GM12878 (cell line): ENCODE measurements at regions not wholly inside any gene's neighbourhood (a gene's known extent, or its start where the extent isn't known, plus 50 kb on each side); places are given as distances from the start of the nearest gene placed in this dataset.

ENCODE experiments used
- ATAC-seq: fragments of 200-7000 bp; cut with Tn5 transposase; 3 replicates; pipeline ENCODE4 v1.9.1; 2020; ENCODE audit warnings: mild to moderate bottlenecking, moderate library complexity
- BruUV-seq: library from RNA; stranded (reverse); fragments of 400-500 nt; replicated peaks from 2 replicates; lab custom pipeline; 2021; lab: Mats Ljungman, UMichigan
- CTCF ChIA-PET: fragments of 300-600 bp; sonication (Branson Sonifier 250); formaldehyde crosslinking; extraction: SDS; loops from one replicate; lab custom pipeline; 2021; ENCODE audit warnings: inconsistent platforms; lab: Yijun Ruan, JAX
- POLR2A ChIA-PET: fragments of 350-600 bp; formaldehyde crosslinking; extraction: SDS; loops from one replicate; lab custom pipeline; 2021; ENCODE audit warnings: inconsistent platforms; lab: Charles Lee
- RAD21 ChIA-PET: fragments of 300-600 bp; sonication (Branson Sonifier 250); formaldehyde crosslinking; loops from one replicate; lab custom pipeline; 2023; ENCODE audit warnings: antibody characterized with exemption; ENCODE audit not compliant: unreplicated experiment; lab: Charles Lee
- SMC1A ChIA-PET: fragments of 300-600 bp; sonication (Branson Sonifier 250); formaldehyde crosslinking; loops from one replicate; lab custom pipeline; 2023; ENCODE audit not compliant: unreplicated experiment, uncharacterized antibody; lab: Charles Lee
- DNase-seq: peaks from one replicate; pipeline ENCODE4 v3.0.0-alpha.2; 2011; ENCODE audit warnings: low read depth, low spot score
- FAIRE-seq: peaks from 3 replicates; lab custom pipeline; 2011; peaks lifted over from hg19 to GRCh38; lab: Jason Lieb, UNC
- H2AFZ ChIP-seq: 2 replicates; pipeline ENCODE4 v1.6.0; 2011; ENCODE audit warnings: low read depth, low read length, control low read depth; ENCODE audit not compliant: control insufficient read depth
- H3K27ac ChIP-seq: 2 replicates; pipeline ENCODE4 v1.5.1; 2011; ENCODE audit warnings: control low read depth; ENCODE audit not compliant: control insufficient read depth, insufficient read depth
- H3K27me3 ChIP-seq, 2 experiments: replicated peaks in 1 of 2; 2 replicates each; pipeline versions ENCODE4 v1.6.0 to v1.6.1; 2011; ENCODE audit warnings: low read length in 1 of 2; ENCODE audit not compliant: control insufficient read depth in 2 of 2, insufficient read depth in 2 of 2
- H3K36me3 ChIP-seq, 2 experiments: 2 replicates each; pipeline ENCODE4 v1.5.1; 2011; ENCODE audit warnings: low read length in 1 of 2; ENCODE audit not compliant: control insufficient read depth in 2 of 2, insufficient read depth in 2 of 2
- H3K4me1 ChIP-seq: 2 replicates; pipeline ENCODE4 v1.6.1; 2011; ENCODE audit warnings: mild to moderate bottlenecking, low read length, moderate library complexity, mixed read lengths; ENCODE audit not compliant: control insufficient read depth, insufficient read depth
- H3K4me2 ChIP-seq: 2 replicates; pipeline ENCODE4 v1.6.0; 2011; ENCODE audit warnings: control low read depth; ENCODE audit not compliant: control insufficient read depth, insufficient read depth
- H3K4me3 ChIP-seq: fragments of 200-600 bp; sonication (generic); 2 replicates; pipeline ENCODE4 v1.5.1; 2016
- H3K79me2 ChIP-seq: 2 replicates; pipeline ENCODE4 v1.6.0; 2011; ENCODE audit warnings: low read length; ENCODE audit not compliant: control insufficient read depth, insufficient read depth
- H3K9ac ChIP-seq: 2 replicates; pipeline ENCODE4 v1.8.0; 2011; ENCODE audit warnings: low read length, control low read depth, mixed read lengths; ENCODE audit not compliant: control insufficient read depth, insufficient read depth
- H3K9me3 ChIP-seq: replicated peaks from 3 replicates; pipeline ENCODE4 v1.5.1; 2011; ENCODE audit warnings: mild to moderate bottlenecking, low read length; ENCODE audit not compliant: control insufficient read depth, insufficient read depth
- H4K20me1 ChIP-seq: 2 replicates; pipeline ENCODE4 v1.6.0; 2011; ENCODE audit not compliant: control insufficient read depth, insufficient read depth
- ASH2L ChIP-seq: fragments of 300-600, 200-600 bp; sonication (generic); IDR thresholded peaks from 2 replicates; pipeline ENCODE4 v1.6.1; 2017; ENCODE audit warnings: low read depth, mild to moderate bottlenecking, borderline replicate concordance
- ATF7 ChIP-seq: fragments of 450-650 bp; IDR thresholded peaks from 2 replicates; pipeline ENCODE4 v1.6.1; 2016; ENCODE audit warnings: low read depth, mild to moderate bottlenecking
- BCL3 ChIP-seq: IDR thresholded peaks from 2 replicates; pipeline ENCODE4 v1.6.1; 2011; ENCODE audit warnings: borderline replicate concordance, low read depth, mild to moderate bottlenecking, moderate library complexity, low read length; ENCODE audit not compliant: insufficient read depth, poor library complexity, severe bottlenecking
- BRCA1 ChIP-seq: IDR thresholded peaks from 2 replicates; pipeline ENCODE4 v1.6.1; 2011; ENCODE audit warnings: low read depth, low read length, improper control_type of control experiment
- EGR1 ChIP-seq, 2 experiments: IDR thresholded peaks; 1 replicate in 1 of 2; 2 replicates in 1 of 2; pipeline ENCODE4 v1.6.1; 2011 to 2012; ENCODE audit warnings: low read depth in 2 of 2, low read length in 2 of 2, borderline replicate concordance in 1 of 2, mild to moderate bottlenecking in 1 of 2, moderate library complexity in 1 of 2
- GATAD2B ChIP-seq: fragments of 450-650 bp; conservative IDR thresholded peaks from 2 replicates; pipeline ENCODE4 v1.6.1; 2017; ENCODE audit warnings: low read depth, mild to moderate bottlenecking, moderate library complexity
- MXI1 ChIP-seq: fragments of 150-350 bp; IDR thresholded peaks from 2 replicates; pipeline ENCODE4 v1.6.1; 2011; ENCODE audit warnings: low read depth, mild to moderate bottlenecking, inconsistent platforms, low read length, improper control_type of control experiment
- MYC ChIP-seq: IDR thresholded peaks from 2 replicates; pipeline ENCODE4 v1.6.1; 2011; ENCODE audit warnings: mild to moderate bottlenecking, low read length, moderate library complexity, inconsistent platforms; ENCODE audit not compliant: insufficient read depth, insufficient replicate concordance, insufficient read length, severe bottlenecking
- NR2F1 ChIP-seq: fragments of 450-650 bp; conservative IDR thresholded peaks from 2 replicates; pipeline ENCODE4 v1.6.1; 2017; ENCODE audit warnings: mild to moderate bottlenecking
- POLR2AphosphoS2 ChIP-seq: IDR thresholded peaks from 2 replicates; pipeline ENCODE4 v1.6.1; 2011; ENCODE audit warnings: low read depth, mild to moderate bottlenecking, low read length, improper control_type of control experiment, moderate library complexity
- RELA ChIP-seq: fragments of 450-650 bp; IDR thresholded peaks from 2 replicates; pipeline ENCODE4 v1.8.0; 2014; ENCODE audit warnings: borderline replicate concordance; ENCODE audit not compliant: partially characterized antibody
- SKIL ChIP-seq: fragments of 450-650 bp; IDR thresholded peaks from 2 replicates; pipeline ENCODE4 v1.6.1; 2017; ENCODE audit warnings: mild to moderate bottlenecking, low read depth, inconsistent platforms; ENCODE audit not compliant: poor library complexity, severe bottlenecking
- SMC3 ChIP-seq: IDR thresholded peaks from 2 replicates; pipeline ENCODE4 v1.6.1; 2011; ENCODE audit warnings: low read length, improper control_type of control experiment, borderline replicate concordance
- SUZ12 ChIP-seq: fragments of 200-600 bp; sonication (generic); IDR thresholded peaks from one replicate; pipeline ENCODE4 v1.6.1; 2018; ENCODE audit warnings: antibody characterized with exemption, mild to moderate bottlenecking; ENCODE audit not compliant: unreplicated experiment
- WGBS: methylation state at CpG from one replicate; pipeline ENCODE4 v1.1.6; 2016; ENCODE audit warnings: low lambda C conversion rate; ENCODE audit not compliant: insufficient replicate concordance, insufficient coverage; ENCODE audit errors: missing lambda C conversion rate; 5-methylcytosine and 5-hydroxymethylcytosine counted together
- in situ Hi-C: fragments of 300-500 bp; cut with MboI; formaldehyde crosslinking; loops from 9 replicates; pipeline ENCODE4 v1.14.3; 2018; ENCODE audit warnings: mixed read lengths
- intact Hi-C: fragments of 100-400 bp; cut with micrococcal nuclease; formaldehyde crosslinking; loops from one replicate; pipeline ENCODE4 v1.14.2; 2022; ENCODE audit not compliant: unreplicated experiment
- TF ChIP-seq, protein P1 (sequence below): IDR thresholded peaks from 2 replicates; pipeline ENCODE4 v1.6.1; 2012; ENCODE audit warnings: improper control_type of control experiment, low read depth, low read length; ENCODE audit not compliant: insufficient replicate concordance

- no peaks in the 10 kb centered on the region for H3K27me3 ChIP-seq
- intact Hi-C loops = no loop called here
- H3K9ac ChIP-seq = no peak overlapping the region
- H3K27ac ChIP-seq = no peak overlapping the region
- H3K9me3 ChIP-seq = no peaks in the 10 kb centered on the region
- no peak overlapping the region for H3K4me2 ChIP-seq
- ATAC-seq = no peak
- ChIA-PET CTCF (no interaction called here), RAD21 (no interaction called here), POLR2A (no interaction called here), SMC1A (interaction anchor here (0.6 kb wide), 1 partner anchor 1949 kb away, joined by 3 read pairs; no protein-coding TSS in a partner anchor)
- TF ChIP-seq BCL3 (no peak), SMC3 (no peak), BRCA1 (no peak), RELA (no peak), ASH2L (no peak), POLR2AphosphoS2 (no peak), EGR1 (IDR thresholded peaks at IDR 0.05; ENCODE audit: borderline replicate concordance in 1 of 2, low read depth in 2 of 2, low read length in 2 of 2) (no peak), SUZ12 (no peak), NR2F1 (no peak), SKIL (no peak), MYC (no peak), ATF7 (no peak), MXI1 (no peak), GATAD2B (no peak)
- TF ChIP-seq, protein P1, sequence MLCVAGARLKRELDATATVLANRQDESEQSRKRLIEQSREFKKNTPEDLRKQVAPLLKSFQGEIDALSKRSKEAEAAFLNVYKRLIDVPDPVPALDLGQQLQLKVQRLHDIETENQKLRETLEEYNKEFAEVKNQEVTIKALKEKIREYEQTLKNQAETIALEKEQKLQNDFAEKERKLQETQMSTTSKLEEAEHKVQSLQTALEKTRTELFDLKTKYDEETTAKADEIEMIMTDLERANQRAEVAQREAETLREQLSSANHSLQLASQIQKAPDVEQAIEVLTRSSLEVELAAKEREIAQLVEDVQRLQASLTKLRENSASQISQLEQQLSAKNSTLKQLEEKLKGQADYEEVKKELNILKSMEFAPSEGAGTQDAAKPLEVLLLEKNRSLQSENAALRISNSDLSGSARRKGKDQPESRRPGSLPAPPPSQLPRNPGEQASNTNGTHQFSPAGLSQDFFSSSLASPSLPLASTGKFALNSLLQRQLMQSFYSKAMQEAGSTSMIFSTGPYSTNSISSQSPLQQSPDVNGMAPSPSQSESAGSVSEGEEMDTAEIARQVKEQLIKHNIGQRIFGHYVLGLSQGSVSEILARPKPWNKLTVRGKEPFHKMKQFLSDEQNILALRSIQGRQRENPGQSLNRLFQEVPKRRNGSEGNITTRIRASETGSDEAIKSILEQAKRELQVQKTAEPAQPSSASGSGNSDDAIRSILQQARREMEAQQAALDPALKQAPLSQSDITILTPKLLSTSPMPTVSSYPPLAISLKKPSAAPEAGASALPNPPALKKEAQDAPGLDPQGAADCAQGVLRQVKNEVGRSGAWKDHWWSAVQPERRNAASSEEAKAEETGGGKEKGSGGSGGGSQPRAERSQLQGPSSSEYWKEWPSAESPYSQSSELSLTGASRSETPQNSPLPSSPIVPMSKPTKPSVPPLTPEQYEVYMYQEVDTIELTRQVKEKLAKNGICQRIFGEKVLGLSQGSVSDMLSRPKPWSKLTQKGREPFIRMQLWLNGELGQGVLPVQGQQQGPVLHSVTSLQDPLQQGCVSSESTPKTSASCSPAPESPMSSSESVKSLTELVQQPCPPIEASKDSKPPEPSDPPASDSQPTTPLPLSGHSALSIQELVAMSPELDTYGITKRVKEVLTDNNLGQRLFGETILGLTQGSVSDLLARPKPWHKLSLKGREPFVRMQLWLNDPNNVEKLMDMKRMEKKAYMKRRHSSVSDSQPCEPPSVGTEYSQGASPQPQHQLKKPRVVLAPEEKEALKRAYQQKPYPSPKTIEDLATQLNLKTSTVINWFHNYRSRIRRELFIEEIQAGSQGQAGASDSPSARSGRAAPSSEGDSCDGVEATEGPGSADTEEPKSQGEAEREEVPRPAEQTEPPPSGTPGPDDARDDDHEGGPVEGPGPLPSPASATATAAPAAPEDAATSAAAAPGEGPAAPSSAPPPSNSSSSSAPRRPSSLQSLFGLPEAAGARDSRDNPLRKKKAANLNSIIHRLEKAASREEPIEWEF = no peak
- no TSS peak for BruUV-seq
- H3K36me3 ChIP-seq = no peaks in the 10 kb centered on the region
- FAIRE-seq = no peak
- DNase-seq = no peak
- H3K4me1 ChIP-seq = no peaks in the 10 kb centered on the region
- no peaks in the 10 kb centered on the region for H3K79me2 ChIP-seq
- H2AFZ ChIP-seq = no peak overlapping the region
- H3K4me3 ChIP-seq = no peak overlapping the region
- 27% methylated on average over 3 of the region's 3 CpGs for WGBS
- in situ Hi-C loops = no loop called here
- H4K20me1 ChIP-seq = no peaks in the 10 kb centered on the region
Observed at GRCh38 chr9:23162789-23163188, 663.3 kb downstream of the ELAVL2 start.
